ENCODE measurements at regions not wholly inside any gene's neighbourhood (a gene's known extent, or its start where the extent isn't known, plus 50 kb on each side); places are given as distances from the start of the nearest gene placed in this dataset.

DNA sequence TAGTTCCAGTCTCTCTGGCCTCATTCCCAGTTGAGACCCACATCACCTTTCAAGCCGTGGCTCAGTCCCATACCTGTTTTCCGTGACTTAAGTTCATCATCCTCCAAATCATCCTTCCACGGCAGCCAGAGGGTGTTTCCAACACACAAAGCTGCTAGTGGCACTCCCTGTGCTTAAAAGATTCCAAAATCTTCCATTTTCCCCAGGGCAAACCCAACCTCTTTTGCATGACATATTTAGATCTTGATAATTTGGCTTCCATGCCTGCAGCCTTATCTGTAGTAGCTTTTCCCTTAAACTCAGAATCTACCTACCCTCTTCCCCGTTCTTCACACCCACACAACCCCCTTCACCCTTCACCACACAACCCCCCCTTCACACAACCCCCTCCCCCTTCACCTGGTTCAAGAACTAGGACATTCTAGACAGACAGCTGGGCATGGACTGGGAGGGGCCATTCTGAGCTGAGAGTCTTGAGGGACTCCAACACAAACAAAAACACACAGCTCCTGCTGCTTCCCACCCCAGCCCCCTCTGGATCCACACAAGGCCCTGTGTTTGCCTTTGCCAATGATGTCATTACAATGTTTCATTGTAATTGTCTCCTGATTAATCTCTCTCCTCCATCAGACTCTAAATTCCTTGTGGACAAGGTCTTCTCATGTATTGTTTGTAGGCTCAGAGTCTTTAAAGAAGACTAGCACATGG is 268.2 kb downstream of the SH3GL2 start:
- no peak for DNase-seq
- intact Hi-C loops (cut with DNase I) = no loop called here

DNA sequence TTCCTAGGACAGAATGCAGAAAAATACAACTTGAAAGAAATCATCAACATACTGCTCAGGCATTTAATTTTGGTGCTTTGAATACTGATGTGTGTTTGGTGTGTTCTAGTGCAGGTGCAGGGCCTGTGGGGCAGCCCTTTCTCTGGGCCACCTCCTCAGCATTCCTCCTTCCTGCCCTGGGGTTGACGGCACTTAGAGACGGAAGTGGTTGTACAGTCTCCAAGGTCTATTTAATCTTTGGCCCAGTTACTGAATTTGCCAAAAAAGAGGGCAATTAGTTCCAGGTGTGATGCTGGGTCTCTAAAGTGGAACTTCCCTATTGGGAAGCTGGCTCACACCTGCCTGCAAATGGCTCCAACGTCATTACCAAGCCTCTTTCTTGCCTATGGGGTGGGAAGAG is 269.0 kb downstream of the SH3GL2 start:
- intact Hi-C loops (cut with DNase I) = no loop called here
- no peak for DNase-seq

DNA sequence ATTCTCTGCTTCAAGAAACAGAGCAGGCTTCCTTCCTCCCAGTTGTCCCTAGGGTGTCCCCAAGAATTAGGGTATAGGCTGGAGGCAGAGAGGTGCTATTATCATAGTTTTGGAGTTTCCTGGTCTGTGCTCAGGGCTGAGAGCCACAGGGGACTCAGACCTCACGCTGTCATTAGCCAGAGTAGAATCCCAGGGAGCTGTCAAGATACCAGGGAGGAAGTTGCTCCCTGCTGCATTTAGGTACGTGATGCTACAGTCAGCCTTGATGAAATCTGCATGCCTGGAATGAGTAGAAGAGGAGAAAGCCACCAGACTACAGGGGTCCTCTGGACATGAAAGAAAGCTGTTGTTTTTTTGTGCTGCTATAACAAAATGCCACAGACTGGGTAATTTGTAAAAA is 273.2 kb downstream of the SH3GL2 start:
- DNase-seq = no peak
- intact Hi-C loops (cut with DNase I) = no loop called here

DNA sequence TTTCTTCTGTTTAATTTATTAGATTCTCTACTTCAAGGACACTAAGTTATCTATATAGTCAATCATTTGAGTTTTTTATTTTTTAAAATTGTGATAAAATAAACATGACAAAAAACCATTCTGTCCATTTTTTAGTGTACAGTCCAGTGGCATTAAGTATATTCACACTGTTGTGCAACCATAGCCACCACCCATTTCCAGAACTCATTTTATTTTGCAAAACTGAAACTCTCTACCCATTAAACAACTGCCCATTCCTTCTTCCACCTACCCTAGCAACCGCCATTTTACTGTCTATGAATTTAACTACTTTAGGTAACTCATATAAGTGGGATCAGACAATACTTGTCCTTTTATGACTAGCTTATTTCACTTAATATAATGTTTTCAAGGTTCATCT is 275.6 kb downstream of the SH3GL2 start:
- intact Hi-C loops (cut with DNase I) = no loop called here
- no peak for DNase-seq

DNA sequence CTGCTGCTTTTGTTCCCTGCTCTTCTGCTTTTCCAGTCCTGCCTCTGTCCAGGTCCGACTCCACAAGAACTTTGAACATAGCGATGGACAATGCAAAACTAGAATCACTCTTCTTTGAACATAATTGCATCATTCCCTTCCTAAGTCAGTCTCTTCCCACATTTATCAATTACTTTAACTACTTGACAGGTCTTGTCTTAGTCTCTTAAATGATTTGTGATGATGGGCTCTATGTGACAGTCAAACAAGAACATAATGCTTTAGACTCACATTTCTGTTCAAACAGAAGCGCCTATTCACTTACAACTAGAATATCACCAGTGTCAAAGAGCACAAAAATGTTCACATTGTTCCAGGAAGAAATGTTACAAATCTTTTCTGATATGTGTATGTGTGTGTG is 278.1 kb downstream of the SH3GL2 start:
- no peak for DNase-seq
- intact Hi-C loops (cut with DNase I) = no loop called here

DNA sequence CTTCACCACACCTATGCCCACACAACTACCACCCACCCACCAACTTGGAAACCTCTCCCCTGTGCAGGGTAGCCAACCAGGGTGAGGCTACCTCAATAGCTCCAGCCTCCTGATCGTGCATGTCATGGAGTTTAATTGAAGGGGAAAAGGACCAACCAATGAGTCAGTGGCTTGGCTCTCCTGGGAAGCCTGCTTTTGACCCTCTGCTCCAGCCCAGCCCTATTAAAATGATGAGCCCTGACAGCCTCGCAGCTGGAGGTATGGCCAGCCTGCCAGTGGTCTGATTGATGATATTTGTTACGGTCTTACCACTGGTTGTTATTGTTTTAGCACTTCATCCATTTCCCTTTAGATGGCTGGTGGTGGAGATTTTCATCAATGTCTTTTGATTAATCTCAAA is 280.4 kb downstream of the SH3GL2 start:
- intact Hi-C loops (cut with DNase I) = no loop called here
- no peak for DNase-seq

DNA sequence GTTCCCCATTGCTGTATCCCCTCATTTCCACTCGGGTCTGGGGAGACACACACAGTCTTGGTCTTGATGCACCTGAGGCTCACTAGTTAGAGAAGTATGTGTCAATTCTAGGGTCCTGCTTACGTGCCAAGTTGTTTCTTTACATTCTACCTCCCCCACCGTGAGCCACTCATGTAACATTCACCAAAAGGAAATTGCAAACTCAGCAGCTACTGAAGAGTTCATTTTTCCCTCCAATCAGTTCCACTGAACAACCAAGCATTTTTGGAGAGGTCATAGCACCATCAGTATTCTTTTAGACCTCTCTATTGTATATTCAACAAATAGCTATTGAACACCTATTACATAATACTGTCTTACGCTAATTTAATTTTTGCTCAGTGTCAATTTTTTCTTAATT is 281.1 kb downstream of the SH3GL2 start:
- no peak for DNase-seq
- intact Hi-C loops (cut with DNase I) = no loop called here

DNA sequence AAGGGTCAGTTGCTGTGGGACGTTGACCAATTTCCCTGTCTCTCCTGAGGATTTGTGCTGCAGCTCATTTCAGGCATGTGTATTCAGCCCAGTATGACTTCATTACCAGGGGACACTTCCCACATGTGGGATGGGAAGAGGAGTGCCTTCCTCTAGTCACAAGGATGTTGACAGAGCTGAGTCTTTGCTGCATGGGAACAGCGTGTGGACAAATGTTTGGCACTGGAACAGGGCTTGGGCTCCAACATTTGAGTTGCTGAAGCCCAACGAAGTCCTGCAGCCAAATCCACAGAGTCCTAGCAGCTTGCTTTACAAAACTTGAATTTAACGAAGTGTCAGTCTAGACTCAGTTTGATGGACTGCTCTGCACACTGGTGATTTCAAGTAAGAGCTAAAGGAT is 283.2 kb downstream of the SH3GL2 start:
- intact Hi-C loops (cut with DNase I) = no loop called here
- DNase-seq = no peak

DNA sequence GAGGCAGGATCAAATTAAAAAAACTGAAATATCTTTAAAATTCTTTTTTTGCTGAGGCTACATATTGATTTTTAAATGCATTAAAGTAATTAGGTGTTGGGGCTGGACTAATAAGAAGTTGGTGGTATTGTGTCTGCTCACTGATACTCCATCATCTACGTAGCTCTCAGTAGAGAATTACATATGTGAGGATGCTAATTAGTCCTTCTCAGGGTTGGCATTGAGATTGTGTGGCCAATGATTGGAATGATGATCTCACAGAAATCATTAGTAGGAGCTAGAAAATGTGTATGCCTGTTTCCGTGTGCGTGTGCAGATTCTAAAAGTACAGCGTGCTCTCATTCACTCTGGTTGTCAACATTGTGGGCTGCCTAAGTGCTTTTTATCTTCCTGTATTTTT is 283.8 kb downstream of the SH3GL2 start:
- intact Hi-C loops (cut with DNase I) = no loop called here
- DNase-seq = no peak

DNA sequence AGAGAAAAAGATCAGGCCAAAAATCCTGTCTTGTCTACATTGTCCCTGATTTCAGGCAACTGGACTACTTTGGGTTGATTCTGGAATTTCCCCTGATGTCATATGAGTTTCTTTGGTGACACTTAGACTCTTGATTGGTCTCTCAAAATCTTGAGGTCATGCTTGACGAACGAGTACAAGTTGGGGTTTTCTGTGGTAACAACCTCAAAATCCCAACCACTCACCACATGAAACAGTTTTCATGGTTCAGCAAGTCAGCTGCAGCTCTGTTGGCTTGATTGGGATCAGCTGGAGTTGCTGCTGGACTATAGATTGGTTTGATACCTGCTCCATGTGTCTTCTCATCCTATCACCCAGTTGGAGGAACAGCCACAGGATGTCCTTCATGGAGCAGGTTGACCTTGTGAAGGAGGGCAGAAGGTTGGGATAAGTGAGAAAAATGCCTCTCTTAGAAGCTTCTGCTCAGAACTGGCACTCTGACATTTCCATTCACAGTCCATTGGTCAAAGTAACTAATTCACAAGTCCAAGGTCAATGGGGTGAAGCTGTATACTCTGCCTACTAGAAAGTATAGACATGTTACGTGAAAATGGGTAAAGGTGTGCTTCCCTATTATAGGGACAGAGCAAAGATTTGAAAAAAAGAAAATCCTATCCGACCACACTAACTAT is 284.5 kb downstream of the SH3GL2 start:
- intact Hi-C loops (cut with DNase I) = no loop called here
- DNase-seq = no peak

DNA sequence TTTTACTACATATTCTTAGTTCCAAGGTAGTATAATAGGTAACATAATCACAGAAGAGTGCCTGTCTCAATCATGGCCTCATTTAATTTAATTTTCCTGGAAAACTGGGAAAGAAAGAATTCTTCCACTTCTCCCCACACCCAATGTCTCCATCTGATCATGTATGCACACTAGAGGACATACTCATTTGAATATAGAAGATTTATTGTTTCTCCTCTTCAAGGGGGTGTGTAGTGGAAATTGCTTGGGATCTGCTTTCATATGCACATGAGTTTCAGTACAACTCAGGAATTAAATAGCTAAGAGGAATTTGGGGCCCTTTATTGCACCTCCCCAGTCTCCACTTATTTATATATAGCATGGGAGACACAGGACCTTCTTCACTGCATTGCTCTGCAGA is 285.1 kb downstream of the SH3GL2 start:
- DNase-seq = no peak
- intact Hi-C loops (cut with DNase I) = no loop called here

DNA sequence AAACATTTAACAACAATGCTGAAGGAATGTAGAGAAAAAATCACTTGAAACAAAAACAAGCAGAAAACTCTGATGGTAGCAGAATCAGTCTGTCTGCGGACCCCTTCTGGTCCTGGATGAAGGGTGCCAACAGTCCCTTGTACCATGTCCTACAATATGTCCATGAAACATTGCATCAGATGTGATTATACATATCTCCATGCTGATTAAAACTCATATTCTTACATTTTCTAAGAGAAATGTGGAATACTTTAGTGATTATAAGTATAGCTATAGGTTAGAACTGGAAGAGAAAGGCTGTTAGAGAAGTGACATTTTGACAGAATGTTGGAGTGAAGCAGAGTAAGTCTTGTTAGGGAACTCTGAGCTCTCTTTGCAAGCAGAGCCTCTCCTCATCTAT is 286.1 kb downstream of the SH3GL2 start:
- intact Hi-C loops (cut with DNase I) = no loop called here
- DNase-seq = no peak

DNA sequence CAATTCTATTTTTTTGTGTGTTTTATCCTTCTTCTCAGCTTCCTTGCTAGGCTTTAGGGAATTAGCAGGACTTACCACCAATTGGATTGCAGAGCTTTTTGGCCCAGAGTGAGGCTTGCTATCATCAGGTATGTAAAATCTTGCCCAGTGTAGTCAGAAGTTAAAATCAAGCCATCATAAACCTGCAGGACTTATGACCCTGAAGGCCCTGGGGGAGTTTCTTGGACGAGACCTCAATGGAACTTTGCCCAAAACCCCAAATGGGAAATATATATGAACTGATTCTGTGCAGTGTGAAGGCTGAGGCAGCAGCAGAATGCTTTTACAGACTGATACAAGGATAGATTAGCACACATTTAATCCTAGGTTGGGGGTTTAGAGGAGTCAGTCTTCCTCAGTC is 287.0 kb downstream of the SH3GL2 start:
- DNase-seq = no peak
- intact Hi-C loops (cut with DNase I) = no loop called here

DNA sequence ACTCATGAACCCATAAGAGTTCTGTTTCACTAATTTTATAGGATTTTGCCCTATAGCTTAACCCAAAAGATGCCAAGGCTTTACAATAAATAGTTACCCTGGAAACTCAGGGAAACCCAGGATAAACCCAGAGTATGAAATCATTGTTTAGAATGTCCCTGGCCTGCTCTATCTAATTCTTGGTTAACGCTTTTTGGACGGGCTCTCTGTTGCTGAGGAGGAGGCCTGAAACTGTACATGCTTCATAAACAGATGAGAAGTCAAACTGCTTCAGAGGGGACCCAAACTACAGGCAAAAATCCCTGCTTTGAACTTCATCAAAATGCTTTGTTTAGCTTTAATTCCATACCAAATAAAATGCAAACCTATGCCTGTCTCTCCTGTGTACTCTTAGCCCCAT is 291.9 kb downstream of the SH3GL2 start:
- intact Hi-C loops (cut with DNase I) = no loop called here
- no peak for DNase-seq

DNA sequence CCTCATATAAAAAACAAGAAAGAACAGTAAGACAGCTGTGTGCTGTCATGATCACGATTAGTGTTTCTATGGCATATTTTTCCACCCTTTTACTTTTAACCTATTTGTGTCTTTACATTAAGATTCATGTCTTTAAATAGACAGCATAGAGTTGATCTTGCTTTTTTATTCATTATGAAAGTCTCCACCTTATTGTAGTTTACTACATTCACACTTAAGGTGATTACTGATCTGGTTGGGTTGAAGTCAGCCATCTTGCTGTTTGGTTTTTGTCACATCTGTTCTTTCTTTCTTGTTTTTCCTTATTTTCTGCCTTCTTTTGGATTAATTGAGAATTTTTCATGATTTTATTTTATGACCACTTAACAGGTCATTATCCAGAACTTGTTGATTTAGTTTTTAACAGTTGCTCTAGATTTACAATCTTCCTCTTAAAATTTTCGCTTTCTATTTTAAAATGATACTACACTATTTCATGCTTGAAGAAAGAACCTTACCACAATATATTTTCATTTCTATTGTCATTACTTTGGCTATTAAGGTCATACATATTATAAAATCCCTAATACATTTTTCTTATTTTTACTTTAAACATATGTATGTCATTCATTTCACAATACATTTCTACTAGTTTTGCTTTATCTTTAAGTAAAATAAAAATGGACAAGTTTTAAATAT is 292.5 kb downstream of the SH3GL2 start:
- intact Hi-C loops (cut with DNase I) = no loop called here
- DNase-seq = no peak

DNA sequence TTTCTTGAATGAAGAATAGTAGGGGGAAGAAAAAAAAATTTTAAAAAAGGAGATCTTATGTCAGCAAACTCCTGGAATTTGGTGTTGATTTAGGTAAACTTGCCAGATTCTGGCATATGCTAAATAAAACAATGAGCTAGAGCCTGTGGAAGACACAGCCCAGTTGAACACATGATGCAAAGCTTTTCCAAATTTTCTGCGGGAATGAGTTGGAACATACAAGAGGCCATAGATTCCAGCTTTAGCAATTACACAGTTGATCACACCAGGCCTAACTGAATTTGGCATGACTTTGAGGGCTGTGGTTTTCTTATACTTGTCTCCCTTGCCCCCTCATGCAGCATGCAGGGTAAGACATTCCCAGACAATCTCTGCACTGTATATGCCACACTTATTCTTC is 297.0 kb downstream of the SH3GL2 start:
- no peak for DNase-seq
- intact Hi-C loops (cut with DNase I) = no loop called here

DNA sequence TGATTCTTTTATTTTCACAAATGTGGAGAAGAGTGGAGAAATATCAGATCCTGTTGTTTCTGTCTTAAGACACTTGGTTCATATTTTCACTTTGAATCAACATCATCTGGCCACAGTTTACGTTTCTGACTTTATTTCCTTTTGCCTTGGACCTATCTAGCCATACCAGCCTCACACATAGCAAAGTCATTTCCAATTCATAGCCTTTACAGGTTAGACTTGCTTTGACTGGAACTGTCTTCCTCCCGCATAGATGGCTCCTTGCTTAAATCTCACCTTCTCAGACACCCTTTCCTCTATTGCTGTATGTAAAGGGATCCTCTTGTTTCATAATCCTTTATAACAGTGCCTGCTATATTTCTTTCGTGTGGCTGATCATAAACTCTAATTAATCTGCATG is 297.8 kb downstream of the SH3GL2 start:
- intact Hi-C loops (cut with DNase I) = no loop called here
- DNase-seq = no peak

DNA sequence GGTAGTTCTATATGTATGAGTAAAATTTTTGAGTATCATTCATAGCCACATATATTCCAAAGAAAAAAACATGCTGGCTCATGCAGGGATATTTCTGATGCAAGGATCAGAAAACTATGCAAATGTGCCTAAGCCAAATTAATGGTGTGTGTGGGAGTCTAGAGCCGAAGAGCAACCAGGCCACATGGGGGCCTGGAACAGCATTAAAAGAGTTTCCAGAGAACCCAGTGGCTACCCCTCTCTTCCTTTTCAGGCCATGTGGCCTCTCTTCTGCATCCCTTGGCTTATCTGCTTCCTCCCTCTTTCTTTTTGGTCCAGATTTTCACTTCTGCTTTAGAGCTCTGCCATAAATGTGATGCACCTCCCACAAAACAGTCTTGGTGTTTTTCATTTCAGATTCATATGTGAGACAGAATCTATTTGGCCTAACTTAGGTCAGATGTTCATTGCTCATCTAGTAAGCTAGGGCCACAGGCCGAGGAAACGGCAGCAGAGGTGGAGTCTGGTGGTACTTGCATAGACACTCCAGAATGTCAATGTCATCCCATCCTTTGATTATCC is 300.0 kb downstream of the SH3GL2 start:
- intact Hi-C loops (cut with DNase I) = no loop called here
- DNase-seq = no peak

DNA sequence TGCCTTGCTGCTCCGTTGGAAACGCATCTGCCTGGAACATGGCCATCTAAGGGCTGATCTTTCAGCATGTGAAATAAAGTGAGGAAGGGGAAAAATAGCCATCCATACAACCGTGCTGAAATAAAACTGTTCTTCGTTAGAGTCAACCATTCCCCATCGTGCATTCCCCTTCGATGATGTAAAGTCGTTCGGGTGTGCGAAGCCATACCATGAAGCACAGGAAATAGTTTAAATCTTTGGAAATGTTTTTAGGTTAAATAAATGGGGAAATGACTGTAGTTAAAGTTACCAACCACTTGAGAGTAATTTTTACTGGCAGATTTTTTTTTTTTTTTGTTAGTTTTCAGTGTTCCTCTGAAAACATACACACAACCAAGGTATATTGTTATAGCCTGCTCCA is 302.5 kb downstream of the SH3GL2 start:
- no peak for DNase-seq
- intact Hi-C loops (cut with DNase I) = no loop called here

Measured in head of caudate nucleus (tissue), 42 donors.